SK-N-SH treated with all-trans-retinoic acid at 6 μM for 48 hours (cell line): ENCODE measurements at regions not wholly inside any gene's neighbourhood (a gene's known extent, or its start where the extent isn't known, plus 50 kb on each side); places are given as distances from the start of the nearest gene placed in this dataset.

Source experiments
- ATAC-seq: fragments of 200-7000 bp; cut with Tn5 transposase; 3 replicates; pipeline ENCODE4 v1.9.1; 2020; ENCODE audit warnings: mild to moderate bottlenecking, moderate library complexity
- ARNTL ChIP-seq: fragments of 450-650 bp; formaldehyde crosslinking; IDR thresholded peaks from 2 replicates; pipeline ENCODE4 v1.5.0; 2020; ENCODE audit warnings: low read depth, mild to moderate bottlenecking, moderate library complexity, borderline replicate concordance
- BACH2 ChIP-seq: fragments of 250-450 bp; sonication (Bioruptor Pico); IDR thresholded peaks from 2 replicates; pipeline ENCODE4 v1.9.0; 2021; ENCODE audit warnings: mild to moderate bottlenecking, borderline replicate concordance
- CSDC2 ChIP-seq: fragments of 250-450 bp; sonication (Bioruptor Pico); IDR thresholded peaks from 2 replicates; pipeline ENCODE4 v1.5.0; 2020; ENCODE audit warnings: mild to moderate bottlenecking, moderate library complexity
- ESRRG ChIP-seq: fragments of 250-450 bp; sonication (Bioruptor Pico); IDR thresholded peaks from 2 replicates; pipeline ENCODE4 v1.6.1; 2021; ENCODE audit warnings: mild to moderate bottlenecking
- GLIS3 ChIP-seq: fragments of 250-450 bp; sonication (Bioruptor Pico); IDR thresholded peaks from 2 replicates; pipeline ENCODE4 v1.5.0; 2020; ENCODE audit warnings: mild to moderate bottlenecking, moderate library complexity
- ISL1 ChIP-seq: fragments of 250-450 bp; sonication (Bioruptor Pico); IDR thresholded peaks from 2 replicates; pipeline ENCODE4 v2.1.2; 2022; ENCODE audit warnings: mild to moderate bottlenecking, moderate library complexity
- OSR1 ChIP-seq: fragments of 250-450 bp; sonication (Bioruptor Pico); IDR thresholded peaks from 2 replicates; pipeline ENCODE4 v1.8.0; 2022; ENCODE audit warnings: moderate library complexity, mild to moderate bottlenecking, inconsistent platforms
- PPARA ChIP-seq: fragments of 250-450 bp; sonication (Bioruptor Pico); IDR thresholded peaks from 2 replicates; pipeline ENCODE4 v1.5.0; 2020; ENCODE audit warnings: mild to moderate bottlenecking, borderline replicate concordance
- RARB ChIP-seq: fragments of 250-450 bp; sonication (Bioruptor Pico); IDR thresholded peaks from 2 replicates; pipeline ENCODE4 v1.8.0; 2021; ENCODE audit warnings: mild to moderate bottlenecking, moderate library complexity
- SNAI2 ChIP-seq: fragments of 250-450 bp; sonication (Bioruptor Pico); IDR thresholded peaks from 2 replicates; pipeline ENCODE4 v1.5.0; 2020; ENCODE audit warnings: mild to moderate bottlenecking, moderate library complexity
- TCF4 ChIP-seq: fragments of 250-450 bp; sonication (Bioruptor Pico); IDR thresholded peaks from 2 replicates; pipeline ENCODE4 v1.8.0; 2021; ENCODE audit warnings: mild to moderate bottlenecking, moderate library complexity, borderline replicate concordance
- TOX ChIP-seq: fragments of 250-450 bp; sonication (Bioruptor Pico); IDR thresholded peaks from 2 replicates; pipeline ENCODE4 v1.8.0; 2021; ENCODE audit warnings: mild to moderate bottlenecking, moderate library complexity, borderline replicate concordance
- ZC3H10 ChIP-seq: fragments of 250-450 bp; sonication (Bioruptor Pico); IDR thresholded peaks from 2 replicates; pipeline ENCODE4 v1.5.1; 2021; ENCODE audit warnings: mild to moderate bottlenecking, moderate library complexity
- ZFP3 ChIP-seq: fragments of 250-450 bp; sonication (Bioruptor Pico); IDR thresholded peaks from 2 replicates; pipeline ENCODE4 v1.5.0; 2020; ENCODE audit warnings: mild to moderate bottlenecking, moderate library complexity
- ZFP30 ChIP-seq: fragments of 450-650 bp; formaldehyde crosslinking; IDR thresholded peaks from 2 replicates; pipeline ENCODE4 v1.5.0; 2022; ENCODE audit warnings: mild to moderate bottlenecking, moderate library complexity
- ZNF565 ChIP-seq: fragments of 450-650 bp; formaldehyde crosslinking; conservative IDR thresholded peaks from 2 replicates; pipeline ENCODE4 v1.5.0; 2020; ENCODE audit warnings: low read depth, mild to moderate bottlenecking, moderate library complexity
- ZNF70 ChIP-seq: fragments of 450-650 bp; formaldehyde crosslinking; IDR thresholded peaks from 2 replicates; pipeline ENCODE4 v1.5.0; 2020; ENCODE audit warnings: mild to moderate bottlenecking, moderate library complexity
- ZNF8 ChIP-seq: fragments of 450-650 bp; formaldehyde crosslinking; IDR thresholded peaks from 2 replicates; pipeline ENCODE4 v1.5.0; 2020; ENCODE audit warnings: mild to moderate bottlenecking, moderate library complexity
- TF ChIP-seq, protein P1 (sequence below): fragments of 250-450 bp; sonication (Bioruptor Pico); IDR thresholded peaks from 2 replicates; pipeline ENCODE4 v1.8.0; 2020; ENCODE audit warnings: mild to moderate bottlenecking, moderate library complexity, borderline replicate concordance
- TF ChIP-seq, protein P2 (sequence below): fragments of 250-450 bp; sonication (Bioruptor Pico); IDR thresholded peaks from 2 replicates; pipeline ENCODE4 v1.5.1; 2021; ENCODE audit warnings: mild to moderate bottlenecking, moderate library complexity
- TF ChIP-seq, protein P3 (sequence below): fragments of 250-450 bp; sonication (Bioruptor Pico); IDR thresholded peaks from 2 replicates; pipeline ENCODE4 v1.8.0; 2021; ENCODE audit warnings: low read depth, mild to moderate bottlenecking, moderate library complexity, borderline replicate concordance
- TF ChIP-seq, protein P4 (sequence below): fragments of 250-450 bp; sonication (Bioruptor Pico); IDR thresholded peaks from 2 replicates; pipeline ENCODE4 v1.5.0; 2020; ENCODE audit warnings: mild to moderate bottlenecking, moderate library complexity

DNA sequence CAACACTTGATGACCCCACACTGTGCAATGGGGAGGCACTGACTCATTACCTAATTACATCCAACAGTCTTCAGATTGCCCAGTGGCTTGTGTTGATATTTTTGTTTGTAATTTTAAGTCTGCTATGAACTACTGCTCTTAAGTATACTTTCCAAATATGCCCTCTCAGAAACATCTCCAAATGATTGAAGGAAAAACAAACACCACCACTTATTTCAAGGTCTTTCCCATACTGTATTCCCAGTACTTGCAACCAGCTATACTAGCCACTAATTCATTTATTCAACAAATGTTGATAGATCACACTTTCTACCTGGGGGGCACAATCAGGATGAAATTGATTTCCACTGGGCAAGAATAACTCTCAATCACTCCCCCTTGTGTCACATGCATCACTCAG, 302.2 kb upstream of the CPEB2 start:
- TF ChIP-seq TOX (CRISPR knock-in tag), result no peak
- TF ChIP-seq ZNF8, result no peak
- no peak for TF ChIP-seq BACH2 (CRISPR knock-in tag)
- TF ChIP-seq ESRRG, result no peak
- TF ChIP-seq, protein P1, sequence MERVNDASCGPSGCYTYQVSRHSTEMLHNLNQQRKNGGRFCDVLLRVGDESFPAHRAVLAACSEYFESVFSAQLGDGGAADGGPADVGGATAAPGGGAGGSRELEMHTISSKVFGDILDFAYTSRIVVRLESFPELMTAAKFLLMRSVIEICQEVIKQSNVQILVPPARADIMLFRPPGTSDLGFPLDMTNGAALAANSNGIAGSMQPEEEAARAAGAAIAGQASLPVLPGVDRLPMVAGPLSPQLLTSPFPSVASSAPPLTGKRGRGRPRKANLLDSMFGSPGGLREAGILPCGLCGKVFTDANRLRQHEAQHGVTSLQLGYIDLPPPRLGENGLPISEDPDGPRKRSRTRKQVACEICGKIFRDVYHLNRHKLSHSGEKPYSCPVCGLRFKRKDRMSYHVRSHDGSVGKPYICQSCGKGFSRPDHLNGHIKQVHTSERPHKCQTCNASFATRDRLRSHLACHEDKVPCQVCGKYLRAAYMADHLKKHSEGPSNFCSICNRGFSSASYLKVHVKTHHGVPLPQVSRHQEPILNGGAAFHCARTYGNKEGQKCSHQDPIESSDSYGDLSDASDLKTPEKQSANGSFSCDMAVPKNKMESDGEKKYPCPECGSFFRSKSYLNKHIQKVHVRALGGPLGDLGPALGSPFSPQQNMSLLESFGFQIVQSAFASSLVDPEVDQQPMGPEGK (CRISPR knock-in tag), result no peak
- TF ChIP-seq, protein P2, sequence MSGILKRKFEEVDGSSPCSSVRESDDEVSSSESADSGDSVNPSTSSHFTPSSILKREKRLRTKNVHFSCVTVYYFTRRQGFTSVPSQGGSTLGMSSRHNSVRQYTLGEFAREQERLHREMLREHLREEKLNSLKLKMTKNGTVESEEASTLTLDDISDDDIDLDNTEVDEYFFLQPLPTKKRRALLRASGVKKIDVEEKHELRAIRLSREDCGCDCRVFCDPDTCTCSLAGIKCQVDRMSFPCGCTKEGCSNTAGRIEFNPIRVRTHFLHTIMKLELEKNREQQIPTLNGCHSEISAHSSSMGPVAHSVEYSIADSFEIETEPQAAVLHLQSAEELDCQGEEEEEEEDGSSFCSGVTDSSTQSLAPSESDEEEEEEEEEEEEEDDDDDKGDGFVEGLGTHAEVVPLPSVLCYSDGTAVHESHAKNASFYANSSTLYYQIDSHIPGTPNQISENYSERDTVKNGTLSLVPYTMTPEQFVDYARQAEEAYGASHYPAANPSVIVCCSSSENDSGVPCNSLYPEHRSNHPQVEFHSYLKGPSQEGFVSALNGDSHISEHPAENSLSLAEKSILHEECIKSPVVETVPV, result no peak
- no peak for TF ChIP-seq ZNF70
- no peak for TF ChIP-seq ZFP30 (CRISPR knock-in tag)
- TF ChIP-seq, protein P3, sequence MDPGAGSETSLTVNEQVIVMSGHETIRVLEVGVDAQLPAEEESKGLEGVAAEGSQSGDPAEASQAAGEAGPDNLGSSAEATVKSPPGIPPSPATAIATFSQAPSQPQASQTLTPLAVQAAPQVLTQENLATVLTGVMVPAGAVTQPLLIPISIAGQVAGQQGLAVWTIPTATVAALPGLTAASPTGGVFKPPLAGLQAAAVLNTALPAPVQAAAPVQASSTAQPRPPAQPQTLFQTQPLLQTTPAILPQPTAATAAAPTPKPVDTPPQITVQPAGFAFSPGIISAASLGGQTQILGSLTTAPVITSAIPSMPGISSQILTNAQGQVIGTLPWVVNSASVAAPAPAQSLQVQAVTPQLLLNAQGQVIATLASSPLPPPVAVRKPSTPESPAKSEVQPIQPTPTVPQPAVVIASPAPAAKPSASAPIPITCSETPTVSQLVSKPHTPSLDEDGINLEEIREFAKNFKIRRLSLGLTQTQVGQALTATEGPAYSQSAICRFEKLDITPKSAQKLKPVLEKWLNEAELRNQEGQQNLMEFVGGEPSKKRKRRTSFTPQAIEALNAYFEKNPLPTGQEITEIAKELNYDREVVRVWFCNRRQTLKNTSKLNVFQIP, result no peak
- TF ChIP-seq PPARA (CRISPR knock-in tag), result no peak
- no peak for TF ChIP-seq ISL1
- no peak for TF ChIP-seq CSDC2 (CRISPR knock-in tag)
- no peak for TF ChIP-seq TCF4
- no peak for TF ChIP-seq OSR1 (CRISPR knock-in tag)
- TF ChIP-seq ARNTL, result no peak
- no peak for TF ChIP-seq ZC3H10 (CRISPR knock-in tag)
- no peak for TF ChIP-seq GLIS3
- no peak for TF ChIP-seq SNAI2
- TF ChIP-seq ZNF565 (CRISPR knock-in tag), result no peak
- TF ChIP-seq, protein P4, sequence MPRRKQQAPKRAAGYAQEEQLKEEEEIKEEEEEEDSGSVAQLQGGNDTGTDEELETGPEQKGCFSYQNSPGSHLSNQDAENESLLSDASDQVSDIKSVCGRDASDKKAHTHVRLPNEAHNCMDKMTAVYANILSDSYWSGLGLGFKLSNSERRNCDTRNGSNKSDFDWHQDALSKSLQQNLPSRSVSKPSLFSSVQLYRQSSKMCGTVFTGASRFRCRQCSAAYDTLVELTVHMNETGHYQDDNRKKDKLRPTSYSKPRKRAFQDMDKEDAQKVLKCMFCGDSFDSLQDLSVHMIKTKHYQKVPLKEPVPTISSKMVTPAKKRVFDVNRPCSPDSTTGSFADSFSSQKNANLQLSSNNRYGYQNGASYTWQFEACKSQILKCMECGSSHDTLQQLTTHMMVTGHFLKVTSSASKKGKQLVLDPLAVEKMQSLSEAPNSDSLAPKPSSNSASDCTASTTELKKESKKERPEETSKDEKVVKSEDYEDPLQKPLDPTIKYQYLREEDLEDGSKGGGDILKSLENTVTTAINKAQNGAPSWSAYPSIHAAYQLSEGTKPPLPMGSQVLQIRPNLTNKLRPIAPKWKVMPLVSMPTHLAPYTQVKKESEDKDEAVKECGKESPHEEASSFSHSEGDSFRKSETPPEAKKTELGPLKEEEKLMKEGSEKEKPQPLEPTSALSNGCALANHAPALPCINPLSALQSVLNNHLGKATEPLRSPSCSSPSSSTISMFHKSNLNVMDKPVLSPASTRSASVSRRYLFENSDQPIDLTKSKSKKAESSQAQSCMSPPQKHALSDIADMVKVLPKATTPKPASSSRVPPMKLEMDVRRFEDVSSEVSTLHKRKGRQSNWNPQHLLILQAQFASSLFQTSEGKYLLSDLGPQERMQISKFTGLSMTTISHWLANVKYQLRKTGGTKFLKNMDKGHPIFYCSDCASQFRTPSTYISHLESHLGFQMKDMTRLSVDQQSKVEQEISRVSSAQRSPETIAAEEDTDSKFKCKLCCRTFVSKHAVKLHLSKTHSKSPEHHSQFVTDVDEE (CRISPR knock-in tag), result no peak
- TF ChIP-seq, all 23 proteins: peak for 0
- no peak for ATAC-seq

DNA sequence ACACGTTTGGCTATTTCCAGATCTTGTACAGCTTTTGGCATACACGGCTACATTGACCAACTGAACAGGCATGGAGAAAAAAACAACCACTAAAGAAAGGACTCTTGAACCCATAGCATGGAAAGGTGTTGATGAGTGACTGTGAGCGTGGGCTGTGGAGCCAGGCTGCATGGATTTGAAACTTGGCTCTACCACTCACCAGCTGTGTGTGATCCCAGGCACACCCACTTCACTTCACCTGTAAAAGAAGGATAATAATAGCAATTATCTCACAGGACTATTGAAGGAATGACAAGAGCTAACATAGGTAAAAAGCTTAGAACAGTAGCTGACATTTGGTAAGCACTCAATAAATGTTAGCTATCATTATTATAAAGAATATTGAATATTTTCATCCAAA, 301.7 kb upstream of the CPEB2 start:
- ATAC-seq, result no peak
- no peak for TF ChIP-seq ZC3H10 (CRISPR knock-in tag)
- no peak for TF ChIP-seq ZFP3 (CRISPR knock-in tag)
- no peak for TF ChIP-seq ZFP30 (CRISPR knock-in tag)
- no peak for TF ChIP-seq ISL1
- TF ChIP-seq, protein P2, result no peak
- no peak for TF ChIP-seq SNAI2
- TF ChIP-seq ZNF565 (CRISPR knock-in tag), result no peak
- TF ChIP-seq GLIS3, result no peak
- no peak for TF ChIP-seq RARB
- TF ChIP-seq CSDC2 (CRISPR knock-in tag), result no peak
- no peak for TF ChIP-seq ARNTL
- TF ChIP-seq BACH2 (CRISPR knock-in tag), result no peak
- no peak for TF ChIP-seq PPARA (CRISPR knock-in tag)

DNA sequence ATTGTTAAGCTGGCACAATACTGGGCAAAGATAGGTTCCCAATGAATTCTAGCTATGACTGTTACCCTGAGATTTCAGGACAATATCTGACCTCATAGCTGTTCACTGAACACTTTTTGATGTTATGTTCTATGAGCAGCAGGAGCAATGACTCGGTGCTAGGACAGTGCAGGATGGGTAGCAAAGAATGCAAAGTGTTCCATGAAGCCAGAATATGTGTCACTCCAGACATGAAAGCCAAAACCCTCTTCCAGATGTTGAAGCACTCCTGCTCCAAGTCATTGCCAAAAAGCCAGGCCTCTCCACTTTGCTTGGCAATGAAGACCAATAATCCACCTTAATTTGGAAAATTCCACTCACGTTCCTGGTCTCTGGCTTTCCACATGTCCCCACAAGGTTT, 300.9 kb upstream of the CPEB2 start:
- no peak for TF ChIP-seq SNAI2
- TF ChIP-seq RARB, result no peak
- TF ChIP-seq TCF4, result no peak
- no peak for TF ChIP-seq TOX (CRISPR knock-in tag)
- no peak for ATAC-seq
